22Rv1 (cell line): ENCODE measurements at regions not wholly inside any gene's neighbourhood (a gene's known extent, or its start where the extent isn't known, plus 50 kb on each side); places are given as distances from the start of the nearest gene placed in this dataset.

Source experiments
- H3K27ac ChIP-seq: fragments of 450-650 bp; 2 replicates; pipeline ENCODE4 v1.5.1; 2017
- ZFX ChIP-seq: fragments of 450-650 bp; IDR thresholded peaks from 2 replicates; pipeline ENCODE4 v1.6.1; 2017; ENCODE audit warnings: antibody characterized with exemption, borderline replicate concordance
- TF ChIP-seq, protein P1 (sequence below): fragments of 450-650 bp; IDR thresholded peaks from 2 replicates; pipeline ENCODE4 v1.5.1; 2017; ENCODE audit warnings: mild to moderate bottlenecking

DNA sequence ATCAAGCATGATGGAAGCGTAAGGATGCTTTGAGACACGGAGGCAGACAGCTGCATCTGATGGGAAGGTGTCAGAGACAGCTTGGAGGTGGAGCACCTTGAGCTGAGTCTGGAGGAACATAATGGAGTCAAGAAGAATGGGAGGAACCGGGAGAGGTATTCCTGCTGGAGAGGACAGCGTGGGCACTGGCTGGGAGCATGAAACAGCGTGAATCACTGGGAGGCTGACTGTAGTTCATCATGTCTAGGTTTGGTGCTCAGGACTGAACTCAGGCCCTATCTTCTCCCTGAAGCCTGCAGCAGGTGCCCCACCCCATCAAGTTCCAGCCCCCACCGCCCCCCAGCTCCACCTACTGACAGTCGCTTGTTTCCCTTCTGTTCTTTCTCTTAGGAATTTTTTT is 98.6 kb downstream of the TMEM17 start:
- no peak overlapping the region for H3K27ac ChIP-seq
- TF ChIP-seq, protein P1, sequence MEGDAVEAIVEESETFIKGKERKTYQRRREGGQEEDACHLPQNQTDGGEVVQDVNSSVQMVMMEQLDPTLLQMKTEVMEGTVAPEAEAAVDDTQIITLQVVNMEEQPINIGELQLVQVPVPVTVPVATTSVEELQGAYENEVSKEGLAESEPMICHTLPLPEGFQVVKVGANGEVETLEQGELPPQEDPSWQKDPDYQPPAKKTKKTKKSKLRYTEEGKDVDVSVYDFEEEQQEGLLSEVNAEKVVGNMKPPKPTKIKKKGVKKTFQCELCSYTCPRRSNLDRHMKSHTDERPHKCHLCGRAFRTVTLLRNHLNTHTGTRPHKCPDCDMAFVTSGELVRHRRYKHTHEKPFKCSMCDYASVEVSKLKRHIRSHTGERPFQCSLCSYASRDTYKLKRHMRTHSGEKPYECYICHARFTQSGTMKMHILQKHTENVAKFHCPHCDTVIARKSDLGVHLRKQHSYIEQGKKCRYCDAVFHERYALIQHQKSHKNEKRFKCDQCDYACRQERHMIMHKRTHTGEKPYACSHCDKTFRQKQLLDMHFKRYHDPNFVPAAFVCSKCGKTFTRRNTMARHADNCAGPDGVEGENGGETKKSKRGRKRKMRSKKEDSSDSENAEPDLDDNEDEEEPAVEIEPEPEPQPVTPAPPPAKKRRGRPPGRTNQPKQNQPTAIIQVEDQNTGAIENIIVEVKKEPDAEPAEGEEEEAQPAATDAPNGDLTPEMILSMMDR: no peak
- no peak for TF ChIP-seq ZFX

DNA sequence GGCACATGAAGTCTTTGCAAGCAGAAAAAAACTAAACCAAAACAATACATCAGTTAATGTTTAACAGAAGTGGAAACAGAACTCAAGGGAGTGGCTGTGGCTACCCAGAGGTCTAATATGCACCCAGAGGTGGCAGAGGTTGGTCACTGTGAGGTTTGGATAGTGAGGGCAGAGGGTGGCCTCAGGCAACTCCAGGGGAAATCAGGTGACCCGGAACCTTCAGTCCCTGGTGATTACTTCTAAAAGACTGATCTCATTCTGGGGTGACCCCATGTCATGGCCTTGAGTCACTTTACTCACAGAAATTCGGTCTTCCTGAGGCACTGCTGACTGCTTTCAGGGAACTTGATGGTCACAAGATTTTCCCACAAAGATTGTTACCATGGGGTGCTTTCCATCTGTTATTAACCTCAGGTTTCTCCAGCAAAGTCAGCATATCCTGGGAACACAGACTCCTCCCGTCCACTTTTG is 99.4 kb downstream of the TMEM17 start:
- peak overlapping the region; percentile 49 for H3K27ac ChIP-seq
- TF ChIP-seq ZFX: no peak
- TF ChIP-seq, protein P1: no peak

DNA sequence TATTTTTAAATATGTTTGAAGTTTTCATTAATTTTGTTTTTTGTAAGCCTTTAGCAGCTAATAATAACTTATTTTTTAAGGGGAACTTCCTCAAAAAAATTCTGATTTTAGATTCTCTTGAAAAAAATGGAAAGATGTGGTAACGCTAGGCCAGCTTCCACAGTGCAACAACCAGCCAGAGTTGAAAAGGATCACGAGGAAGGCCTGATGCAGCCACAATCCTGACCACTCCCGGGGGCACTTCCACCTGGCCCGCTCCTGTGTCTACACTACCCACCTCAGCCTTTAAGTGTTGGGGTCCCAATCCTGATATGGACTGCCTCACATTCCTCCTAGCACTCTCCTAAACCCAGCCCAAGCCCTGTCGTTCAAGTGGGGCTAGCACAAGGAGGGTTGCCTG is 101.1 kb downstream of the TMEM17 start:
- no peak overlapping the region for H3K27ac ChIP-seq
- TF ChIP-seq, protein P1: no peak
- TF ChIP-seq ZFX: no peak

DNA sequence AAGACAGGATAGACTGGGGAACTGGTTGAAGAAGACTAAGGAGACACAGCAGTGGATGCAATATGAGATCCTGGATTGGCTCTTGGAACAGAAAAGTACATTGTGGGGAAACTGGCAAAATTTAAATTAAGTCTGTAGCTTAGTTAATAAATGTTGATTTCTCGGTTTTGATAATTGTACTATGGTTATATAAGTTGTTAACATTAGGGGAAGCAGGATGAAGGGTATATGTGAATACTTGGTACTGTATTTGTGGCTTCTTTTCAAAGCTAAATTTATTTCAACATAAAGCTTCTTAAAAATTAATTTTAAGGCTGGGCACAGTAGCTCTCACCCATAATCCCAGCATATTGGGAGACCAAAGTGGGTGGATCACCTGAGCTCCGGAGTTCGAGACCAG is 103.8 kb downstream of the TMEM17 start:
- TF ChIP-seq, protein P1: no peak
- TF ChIP-seq ZFX: no peak
- H3K27ac ChIP-seq: no peak overlapping the region

DNA sequence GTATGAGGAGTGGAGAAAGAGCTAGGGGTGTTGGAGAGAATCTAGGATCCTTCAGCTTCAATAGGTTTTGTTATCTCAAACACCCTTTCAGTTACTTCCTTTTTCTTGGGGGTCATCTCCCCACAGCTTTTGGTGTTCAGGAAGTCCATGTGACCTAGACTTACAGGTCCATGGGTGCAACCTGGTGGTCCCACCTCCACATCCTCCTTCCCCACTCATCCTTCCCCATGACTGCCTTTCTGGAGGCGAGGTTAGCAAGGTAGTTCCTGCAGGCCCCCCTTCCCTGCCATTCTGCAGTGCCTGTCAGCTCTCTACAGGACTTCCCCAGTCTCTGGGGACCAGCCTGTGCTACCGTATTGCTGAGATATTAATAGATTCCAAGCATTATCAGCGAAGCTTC is 107.6 kb downstream of the TMEM17 start:
- H3K27ac ChIP-seq: no peak overlapping the region

DNA sequence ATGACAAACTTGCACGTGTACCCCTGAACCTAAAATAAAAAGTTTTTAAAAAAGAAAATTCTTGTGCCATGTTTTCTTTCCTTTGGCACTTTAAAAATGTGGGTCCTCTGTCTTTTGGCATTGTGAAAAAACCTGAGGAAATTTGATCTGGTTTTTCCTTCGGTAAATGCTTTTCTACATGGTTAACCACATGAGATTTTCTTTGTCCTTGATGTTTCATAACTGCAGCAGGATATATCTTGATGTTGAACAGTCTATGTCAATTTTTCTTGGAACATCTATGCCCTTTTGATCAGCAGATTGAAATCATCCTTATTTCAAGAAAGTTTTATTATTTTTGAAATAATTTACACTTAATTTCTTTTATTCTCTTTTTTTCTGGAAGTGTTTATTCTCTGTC is 109.1 kb downstream of the TMEM17 start:
- H3K27ac ChIP-seq: no peak overlapping the region
- TF ChIP-seq, protein P1: no peak
- TF ChIP-seq ZFX: no peak

More for the DNA sequence above, 107.6 kb downstream of the TMEM17 start:
- TF ChIP-seq, protein P1: no peak
- TF ChIP-seq ZFX: no peak

DNA sequence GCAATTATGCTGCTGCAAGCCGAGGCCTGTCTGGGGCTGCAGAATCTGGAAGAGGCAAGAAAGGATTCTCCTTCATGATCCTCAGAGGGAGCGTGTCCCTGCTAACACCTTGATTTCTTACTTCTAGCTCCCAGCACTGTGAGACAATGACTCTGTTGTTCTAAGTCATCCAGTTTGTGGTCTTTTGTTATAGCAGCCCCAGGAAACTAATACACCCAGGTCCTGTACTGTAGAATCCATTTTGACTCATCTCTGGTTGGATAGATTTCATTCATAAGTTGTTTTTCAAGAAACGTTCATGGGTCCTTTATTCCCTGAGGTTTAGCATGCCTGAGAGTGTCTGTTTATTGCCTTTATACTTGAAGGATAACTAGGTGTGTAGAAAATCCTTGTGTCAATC is 112.7 kb downstream of the TMEM17 start:
- no peak overlapping the region for H3K27ac ChIP-seq
- TF ChIP-seq, protein P1: no peak
- TF ChIP-seq ZFX: no peak
